GM23338 (cell line): ENCODE measurements at regions not wholly inside any gene's neighbourhood (a gene's known extent, or its start where the extent isn't known, plus 50 kb on each side); places are given as distances from the start of the nearest gene placed in this dataset.

ENCODE experiments used
- ATAC-seq: fragments of 200-7000 bp; cut with Tn5 transposase; 3 replicates; pipeline ENCODE4 v1.9.1; 2020
- DNase-seq: peaks from one replicate; pipeline ENCODE4 v3.0.0-alpha.2; 2015; ENCODE audit warnings: low spot score
- H2AFZ ChIP-seq: fragments of 200-600 bp; sonication (generic); 2 replicates; pipeline ENCODE4 v1.8.0; 2016; ENCODE audit warnings: antibody characterized with exemption, mild to moderate bottlenecking, moderate library complexity
- H3F3A ChIP-seq: fragments of 200-600 bp; sonication (generic); replicated peaks from 2 replicates; pipeline ENCODE4 v1.8.0; 2017; ENCODE audit warnings: antibody characterized with exemption, mixed run types, low read depth
- H3K27ac ChIP-seq: fragments of 200-600 bp; sonication (generic); 2 replicates; pipeline ENCODE4 v1.6.1; 2016; ENCODE audit warnings: low read depth
- H3K27me3 ChIP-seq: fragments of 200-600 bp; sonication (generic); 2 replicates; pipeline ENCODE4 v1.8.0; 2016; ENCODE audit warnings: mild to moderate bottlenecking, mixed run types, moderate library complexity; ENCODE audit not compliant: insufficient read depth
- H3K36me3 ChIP-seq: fragments of 200-600 bp; sonication (generic); 2 replicates; pipeline ENCODE4 v1.8.0; 2016; ENCODE audit warnings: mild to moderate bottlenecking; ENCODE audit not compliant: insufficient read depth
- H3K4me1 ChIP-seq: fragments of 200-600 bp; sonication (generic); 2 replicates; pipeline ENCODE4 v1.8.0; 2016; ENCODE audit warnings: mild to moderate bottlenecking, moderate library complexity; ENCODE audit not compliant: insufficient read depth
- H3K4me2 ChIP-seq: fragments of 200-600 bp; sonication (generic); 2 replicates; pipeline ENCODE4 v1.7.1; 2017; ENCODE audit warnings: mixed run types
- H3K4me3 ChIP-seq: fragments of 200-600 bp; sonication (generic); 2 replicates; pipeline ENCODE4 v1.6.1; 2016; ENCODE audit warnings: mixed run types
- H3K79me2 ChIP-seq: fragments of 200-600 bp; sonication (generic); replicated peaks from 2 replicates; pipeline ENCODE4 v1.8.0; 2017; ENCODE audit warnings: mild to moderate bottlenecking; ENCODE audit not compliant: insufficient read depth
- H3K9me2 ChIP-seq: fragments of 200-600 bp; sonication (generic); 2 replicates; pipeline ENCODE4 v1.8.0; 2017; ENCODE audit not compliant: insufficient read depth
- H4K20me1 ChIP-seq: fragments of 200-600 bp; sonication (generic); replicated peaks from 2 replicates; pipeline ENCODE4 v1.8.0; 2017; ENCODE audit warnings: mild to moderate bottlenecking; ENCODE audit not compliant: insufficient read depth
- H3K27ac Mint-ChIP-seq: 2 replicates; pipeline ENCODE4 v1.8.0; 2020; ENCODE audit warnings: inconsistent platforms, mild to moderate bottlenecking, moderate library complexity, mixed read lengths
- H3K27me3 Mint-ChIP-seq: 3 replicates; pipeline ENCODE4 v1.8.0; 2022; ENCODE audit warnings: low read depth, mild to moderate bottlenecking, moderate library complexity, mixed read lengths, inconsistent platforms; ENCODE audit not compliant: insufficient read depth, poor library complexity
- H3K36me3 Mint-ChIP-seq: 3 replicates; pipeline ENCODE4 v1.8.0; 2021; ENCODE audit warnings: low read depth, mild to moderate bottlenecking, inconsistent platforms, moderate library complexity, mixed read lengths
- H3K4me1 Mint-ChIP-seq: 3 replicates; pipeline ENCODE4 v1.8.0; 2020; ENCODE audit warnings: mild to moderate bottlenecking, inconsistent platforms, mixed read lengths
- H3K4me3 Mint-ChIP-seq: 3 replicates; pipeline ENCODE4 v1.8.0; 2021; ENCODE audit warnings: moderate library complexity, mild to moderate bottlenecking, inconsistent platforms, mixed read lengths
- H3K9me3 Mint-ChIP-seq: 3 replicates; pipeline ENCODE4 v1.8.0; 2020; ENCODE audit warnings: moderate library complexity, mild to moderate bottlenecking, inconsistent platforms, mixed read lengths
- CREB1 ChIP-seq: fragments of 250-450 bp; sonication (Bioruptor Pico); IDR thresholded peaks from 2 replicates; pipeline ENCODE4 v1.5.0; 2020; ENCODE audit warnings: low read depth, mild to moderate bottlenecking, moderate library complexity
- EZH2 ChIP-seq: fragments of 200-600 bp; sonication (generic); IDR thresholded peaks from one replicate; pipeline ENCODE4 v1.8.0; 2017; ENCODE audit warnings: antibody characterized with exemption, mild to moderate bottlenecking, low read depth; ENCODE audit not compliant: unreplicated experiment
- EZH2phosphoT487 ChIP-seq: fragments of 200-600 bp; sonication (generic); IDR thresholded peaks from one replicate; pipeline ENCODE4 v1.8.1; 2018; ENCODE audit warnings: antibody characterized with exemption; ENCODE audit not compliant: unreplicated experiment
- JUNB ChIP-seq: IDR thresholded peaks from one replicate; pipeline ENCODE4 v1.6.1; 2016; ENCODE audit warnings: antibody characterized with exemption; ENCODE audit not compliant: unreplicated experiment
- NANOG ChIP-seq: IDR thresholded peaks from 2 replicates; pipeline ENCODE4 v1.6.1; 2016; ENCODE audit warnings: antibody characterized with exemption, borderline replicate concordance
- POLR2AphosphoS5 ChIP-seq: IDR thresholded peaks from 2 replicates; pipeline ENCODE4 v1.6.1; 2016; ENCODE audit warnings: antibody characterized with exemption, low read depth
- STAT1 ChIP-seq: IDR thresholded peaks from one replicate; pipeline ENCODE4 v1.6.1; 2016; ENCODE audit warnings: antibody characterized with exemption; ENCODE audit not compliant: unreplicated experiment
- ZNF114 ChIP-seq: fragments of 250-450 bp; sonication (Bioruptor Pico); IDR thresholded peaks from 2 replicates; pipeline ENCODE4 v1.5.0; 2020; ENCODE audit warnings: mild to moderate bottlenecking, moderate library complexity
- ZNF331 ChIP-seq: fragments of 250-450 bp; sonication (Bioruptor Pico); IDR thresholded peaks from 2 replicates; pipeline ENCODE4 v1.5.0; 2020; ENCODE audit warnings: low read depth, mild to moderate bottlenecking, moderate library complexity
- TF ChIP-seq, protein P1 (sequence below): IDR thresholded peaks from 2 replicates; pipeline ENCODE4 v1.6.1; 2016; ENCODE audit warnings: antibody characterized with exemption
- TF ChIP-seq, protein P2 (sequence below): fragments of 250-450 bp; sonication (Bioruptor Pico); IDR thresholded peaks from 2 replicates; pipeline ENCODE4 v1.5.0; 2020; ENCODE audit warnings: mild to moderate bottlenecking, moderate library complexity
- TF ChIP-seq, protein P3 (sequence below), 2 experiments: fragments of 200-600 bp in 1 of 2; sonication (generic) in 1 of 2; conservative IDR thresholded peaks; 2 replicates each; pipeline versions ENCODE4 v1.5.1 to v1.6.1; 2016 to 2017; ENCODE audit warnings: antibody characterized with exemption in 2 of 2, low read depth in 2 of 2, mild to moderate bottlenecking in 2 of 2, moderate library complexity in 1 of 2
- TF ChIP-seq, protein P4 (sequence below): IDR thresholded peaks from one replicate; pipeline ENCODE4 v1.6.1; 2018; ENCODE audit warnings: antibody characterized with exemption; ENCODE audit not compliant: unreplicated experiment

DNA sequence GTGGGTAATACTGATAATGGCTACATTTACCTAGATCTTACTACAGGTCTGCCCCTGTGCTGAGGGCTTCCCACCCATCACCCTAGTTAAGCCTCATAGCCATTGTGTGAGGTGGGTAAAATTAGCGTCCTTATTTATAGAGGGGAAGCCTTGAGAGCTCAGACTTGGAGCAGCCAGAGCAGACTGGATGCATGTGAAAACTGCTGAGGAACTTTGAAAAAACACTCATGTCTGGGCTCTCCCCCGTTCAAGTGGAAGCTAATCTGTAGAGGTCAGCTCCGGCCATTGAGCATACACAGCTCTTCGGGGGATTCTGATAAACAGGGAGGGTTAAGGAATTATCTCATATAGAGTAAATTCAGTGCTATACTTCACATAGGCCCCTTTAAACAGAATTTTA, 389.7 kb downstream of the RPS6KC1 start:
- ATAC-seq, result no peak
- H3K9me3 Mint-ChIP-seq, result peaks cover 4% of the 10 kb centered on the region; the same call in 1 of the 3 replicates
- H3K4me1 ChIP-seq, result no peaks in the 10 kb centered on the region
- H3K4me3 Mint-ChIP-seq, result no peak overlapping the region
- H3K36me3 Mint-ChIP-seq, result no peaks in the 10 kb centered on the region
- H3K27me3 Mint-ChIP-seq, result peaks cover 3% of the 10 kb centered on the region
- no peak overlapping the region for H3K4me3 ChIP-seq
- H3K79me2 ChIP-seq, result no peaks in the 10 kb centered on the region
- no peaks in the 10 kb centered on the region for H3K27me3 ChIP-seq
- no peak for DNase-seq
- no peaks in the 10 kb centered on the region for H4K20me1 ChIP-seq
- no peaks in the 10 kb centered on the region for H3F3A ChIP-seq
- H3K36me3 ChIP-seq, result no peaks in the 10 kb centered on the region
- H3K4me1 Mint-ChIP-seq, result peaks cover 6% of the 10 kb centered on the region
- no peak overlapping the region for H2AFZ ChIP-seq
- no peak overlapping the region for H3K27ac ChIP-seq
- TF ChIP-seq POLR2AphosphoS5, result no peak
- no peak for TF ChIP-seq JUNB
- no peak for TF ChIP-seq STAT1
- no peak for TF ChIP-seq CREB1 (CRISPR knock-in tag)
- TF ChIP-seq, protein P1, sequence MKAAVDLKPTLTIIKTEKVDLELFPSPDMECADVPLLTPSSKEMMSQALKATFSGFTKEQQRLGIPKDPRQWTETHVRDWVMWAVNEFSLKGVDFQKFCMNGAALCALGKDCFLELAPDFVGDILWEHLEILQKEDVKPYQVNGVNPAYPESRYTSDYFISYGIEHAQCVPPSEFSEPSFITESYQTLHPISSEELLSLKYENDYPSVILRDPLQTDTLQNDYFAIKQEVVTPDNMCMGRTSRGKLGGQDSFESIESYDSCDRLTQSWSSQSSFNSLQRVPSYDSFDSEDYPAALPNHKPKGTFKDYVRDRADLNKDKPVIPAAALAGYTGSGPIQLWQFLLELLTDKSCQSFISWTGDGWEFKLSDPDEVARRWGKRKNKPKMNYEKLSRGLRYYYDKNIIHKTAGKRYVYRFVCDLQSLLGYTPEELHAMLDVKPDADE, result no peak
- TF ChIP-seq EZH2phosphoT487, result no peak
- TF ChIP-seq NANOG, result no peak
- TF ChIP-seq ZNF331 (CRISPR knock-in tag), result no peak
- TF ChIP-seq, protein P2, sequence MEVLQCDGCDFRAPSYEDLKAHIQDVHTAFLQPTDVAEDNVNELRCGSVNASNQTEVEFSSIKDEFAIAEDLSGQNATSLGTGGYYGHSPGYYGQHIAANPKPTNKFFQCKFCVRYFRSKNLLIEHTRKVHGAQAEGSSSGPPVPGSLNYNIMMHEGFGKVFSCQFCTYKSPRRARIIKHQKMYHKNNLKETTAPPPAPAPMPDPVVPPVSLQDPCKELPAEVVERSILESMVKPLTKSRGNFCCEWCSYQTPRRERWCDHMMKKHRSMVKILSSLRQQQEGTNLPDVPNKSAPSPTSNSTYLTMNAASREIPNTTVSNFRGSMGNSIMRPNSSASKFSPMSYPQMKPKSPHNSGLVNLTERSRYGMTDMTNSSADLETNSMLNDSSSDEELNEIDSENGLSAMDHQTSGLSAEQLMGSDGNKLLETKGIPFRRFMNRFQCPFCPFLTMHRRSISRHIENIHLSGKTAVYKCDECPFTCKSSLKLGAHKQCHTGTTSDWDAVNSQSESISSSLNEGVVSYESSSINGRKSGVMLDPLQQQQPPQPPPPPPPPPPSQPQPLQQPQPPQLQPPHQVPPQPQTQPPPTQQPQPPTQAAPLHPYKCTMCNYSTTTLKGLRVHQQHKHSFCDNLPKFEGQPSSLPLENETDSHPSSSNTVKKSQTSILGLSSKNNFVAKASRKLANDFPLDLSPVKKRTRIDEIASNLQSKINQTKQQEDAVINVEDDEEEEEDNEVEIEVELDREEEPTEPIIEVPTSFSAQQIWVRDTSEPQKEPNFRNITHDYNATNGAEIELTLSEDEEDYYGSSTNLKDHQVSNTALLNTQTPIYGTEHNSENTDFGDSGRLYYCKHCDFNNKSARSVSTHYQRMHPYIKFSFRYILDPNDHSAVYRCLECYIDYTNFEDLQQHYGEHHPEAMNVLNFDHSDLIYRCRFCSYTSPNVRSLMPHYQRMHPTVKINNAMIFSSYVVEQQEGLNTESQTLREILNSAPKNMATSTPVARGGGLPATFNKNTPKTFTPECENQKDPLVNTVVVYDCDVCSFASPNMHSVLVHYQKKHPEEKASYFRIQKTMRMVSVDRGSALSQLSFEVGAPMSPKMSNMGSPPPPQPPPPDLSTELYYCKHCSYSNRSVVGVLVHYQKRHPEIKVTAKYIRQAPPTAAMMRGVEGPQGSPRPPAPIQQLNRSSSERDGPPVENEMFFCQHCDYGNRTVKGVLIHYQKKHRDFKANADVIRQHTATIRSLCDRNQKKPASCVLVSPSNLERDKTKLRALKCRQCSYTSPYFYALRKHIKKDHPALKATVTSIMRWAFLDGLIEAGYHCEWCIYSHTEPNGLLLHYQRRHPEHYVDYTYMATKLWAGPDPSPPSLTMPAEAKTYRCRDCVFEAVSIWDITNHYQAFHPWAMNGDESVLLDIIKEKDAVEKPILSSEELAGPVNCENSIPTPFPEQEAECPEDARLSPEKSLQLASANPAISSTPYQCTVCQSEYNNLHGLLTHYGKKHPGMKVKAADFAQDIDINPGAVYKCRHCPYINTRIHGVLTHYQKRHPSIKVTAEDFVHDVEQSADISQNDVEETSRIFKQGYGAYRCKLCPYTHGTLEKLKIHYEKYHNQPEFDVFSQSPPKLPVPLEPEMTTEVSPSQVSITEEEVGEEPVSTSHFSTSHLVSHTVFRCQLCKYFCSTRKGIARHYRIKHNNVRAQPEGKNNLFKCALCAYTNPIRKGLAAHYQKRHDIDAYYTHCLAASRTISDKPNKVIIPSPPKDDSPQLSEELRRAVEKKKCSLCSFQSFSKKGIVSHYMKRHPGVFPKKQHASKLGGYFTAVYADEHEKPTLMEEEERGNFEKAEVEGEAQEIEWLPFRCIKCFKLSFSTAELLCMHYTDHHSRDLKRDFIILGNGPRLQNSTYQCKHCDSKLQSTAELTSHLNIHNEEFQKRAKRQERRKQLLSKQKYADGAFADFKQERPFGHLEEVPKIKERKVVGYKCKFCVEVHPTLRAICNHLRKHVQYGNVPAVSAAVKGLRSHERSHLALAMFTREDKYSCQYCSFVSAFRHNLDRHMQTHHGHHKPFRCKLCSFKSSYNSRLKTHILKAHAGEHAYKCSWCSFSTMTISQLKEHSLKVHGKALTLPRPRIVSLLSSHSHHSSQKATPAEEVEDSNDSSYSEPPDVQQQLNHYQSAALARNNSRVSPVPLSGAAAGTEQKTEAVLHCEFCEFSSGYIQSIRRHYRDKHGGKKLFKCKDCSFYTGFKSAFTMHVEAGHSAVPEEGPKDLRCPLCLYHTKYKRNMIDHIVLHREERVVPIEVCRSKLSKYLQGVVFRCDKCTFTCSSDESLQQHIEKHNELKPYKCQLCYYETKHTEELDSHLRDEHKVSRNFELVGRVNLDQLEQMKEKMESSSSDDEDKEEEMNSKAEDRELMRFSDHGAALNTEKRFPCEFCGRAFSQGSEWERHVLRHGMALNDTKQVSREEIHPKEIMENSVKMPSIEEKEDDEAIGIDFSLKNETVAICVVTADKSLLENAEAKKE (CRISPR knock-in tag), result no peak
- TF ChIP-seq ZNF114, result no peak
- TF ChIP-seq EZH2, result no peak
- TF ChIP-seq, protein P3, sequence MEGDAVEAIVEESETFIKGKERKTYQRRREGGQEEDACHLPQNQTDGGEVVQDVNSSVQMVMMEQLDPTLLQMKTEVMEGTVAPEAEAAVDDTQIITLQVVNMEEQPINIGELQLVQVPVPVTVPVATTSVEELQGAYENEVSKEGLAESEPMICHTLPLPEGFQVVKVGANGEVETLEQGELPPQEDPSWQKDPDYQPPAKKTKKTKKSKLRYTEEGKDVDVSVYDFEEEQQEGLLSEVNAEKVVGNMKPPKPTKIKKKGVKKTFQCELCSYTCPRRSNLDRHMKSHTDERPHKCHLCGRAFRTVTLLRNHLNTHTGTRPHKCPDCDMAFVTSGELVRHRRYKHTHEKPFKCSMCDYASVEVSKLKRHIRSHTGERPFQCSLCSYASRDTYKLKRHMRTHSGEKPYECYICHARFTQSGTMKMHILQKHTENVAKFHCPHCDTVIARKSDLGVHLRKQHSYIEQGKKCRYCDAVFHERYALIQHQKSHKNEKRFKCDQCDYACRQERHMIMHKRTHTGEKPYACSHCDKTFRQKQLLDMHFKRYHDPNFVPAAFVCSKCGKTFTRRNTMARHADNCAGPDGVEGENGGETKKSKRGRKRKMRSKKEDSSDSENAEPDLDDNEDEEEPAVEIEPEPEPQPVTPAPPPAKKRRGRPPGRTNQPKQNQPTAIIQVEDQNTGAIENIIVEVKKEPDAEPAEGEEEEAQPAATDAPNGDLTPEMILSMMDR (conservative IDR thresholded peaks at IDR 0.05; ENCODE audit: low read depth in 2 of 2), result no peak
- TF ChIP-seq, protein P4, sequence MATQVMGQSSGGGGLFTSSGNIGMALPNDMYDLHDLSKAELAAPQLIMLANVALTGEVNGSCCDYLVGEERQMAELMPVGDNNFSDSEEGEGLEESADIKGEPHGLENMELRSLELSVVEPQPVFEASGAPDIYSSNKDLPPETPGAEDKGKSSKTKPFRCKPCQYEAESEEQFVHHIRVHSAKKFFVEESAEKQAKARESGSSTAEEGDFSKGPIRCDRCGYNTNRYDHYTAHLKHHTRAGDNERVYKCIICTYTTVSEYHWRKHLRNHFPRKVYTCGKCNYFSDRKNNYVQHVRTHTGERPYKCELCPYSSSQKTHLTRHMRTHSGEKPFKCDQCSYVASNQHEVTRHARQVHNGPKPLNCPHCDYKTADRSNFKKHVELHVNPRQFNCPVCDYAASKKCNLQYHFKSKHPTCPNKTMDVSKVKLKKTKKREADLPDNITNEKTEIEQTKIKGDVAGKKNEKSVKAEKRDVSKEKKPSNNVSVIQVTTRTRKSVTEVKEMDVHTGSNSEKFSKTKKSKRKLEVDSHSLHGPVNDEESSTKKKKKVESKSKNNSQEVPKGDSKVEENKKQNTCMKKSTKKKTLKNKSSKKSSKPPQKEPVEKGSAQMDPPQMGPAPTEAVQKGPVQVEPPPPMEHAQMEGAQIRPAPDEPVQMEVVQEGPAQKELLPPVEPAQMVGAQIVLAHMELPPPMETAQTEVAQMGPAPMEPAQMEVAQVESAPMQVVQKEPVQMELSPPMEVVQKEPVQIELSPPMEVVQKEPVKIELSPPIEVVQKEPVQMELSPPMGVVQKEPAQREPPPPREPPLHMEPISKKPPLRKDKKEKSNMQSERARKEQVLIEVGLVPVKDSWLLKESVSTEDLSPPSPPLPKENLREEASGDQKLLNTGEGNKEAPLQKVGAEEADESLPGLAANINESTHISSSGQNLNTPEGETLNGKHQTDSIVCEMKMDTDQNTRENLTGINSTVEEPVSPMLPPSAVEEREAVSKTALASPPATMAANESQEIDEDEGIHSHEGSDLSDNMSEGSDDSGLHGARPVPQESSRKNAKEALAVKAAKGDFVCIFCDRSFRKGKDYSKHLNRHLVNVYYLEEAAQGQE, result no peak
- H3K27ac Mint-ChIP-seq, result no peak overlapping the region
- peaks cover 8% of the 10 kb centered on the region; the same call in 1 of the 2 replicates for H3K9me2 ChIP-seq
- H3K4me2 ChIP-seq, result no peak overlapping the region
